HepG2 (cell line): ENCODE measurements at regions not wholly inside any gene's neighbourhood (a gene's known extent, or its start where the extent isn't known, plus 50 kb on each side); places are given as distances from the start of the nearest gene placed in this dataset.

Experiments used
- AHR ChIP-seq: IDR thresholded peaks from 2 replicates; pipeline ENCODE4 v1.6.1; 2018; ENCODE audit warnings: missing genetic modification reagents, missing compliant biosample characterization
- ATF7 ChIP-seq, 2 experiments: fragments of 450-650 bp in 1 of 2; sonication (generic) in 1 of 2; formaldehyde crosslinking in 1 of 2; IDR thresholded peaks; 2 replicates each; pipeline versions ENCODE4 v1.4.0 to v1.6.1; 2016 to 2020; ENCODE audit warnings: antibody characterized with exemption in 1 of 2, mild to moderate bottlenecking in 1 of 2, missing genetic modification reagents in 1 of 2
- CTCF ChIP-seq: sonication (generic); formaldehyde crosslinking; IDR thresholded peaks from 2 replicates; pipeline ENCODE4 v1.5.0; 2020; ENCODE audit warnings: mild to moderate bottlenecking, missing genetic modification reagents, moderate library complexity
- FOXK2 ChIP-seq: fragments of 450-650 bp; IDR thresholded peaks from 2 replicates; pipeline ENCODE4 v1.6.1; 2016
- FOXM1 ChIP-seq: sonication (generic); formaldehyde crosslinking; IDR thresholded peaks from 2 replicates; pipeline ENCODE4 v1.5.0; 2020; ENCODE audit warnings: missing genetic modification reagents
- NCOA5 ChIP-seq: sonication (generic); formaldehyde crosslinking; IDR thresholded peaks from 2 replicates; pipeline ENCODE4 v1.4.0; 2020; ENCODE audit warnings: missing genetic modification reagents
- POLR2AphosphoS5 ChIP-seq: IDR thresholded peaks from 2 replicates; pipeline ENCODE4 v1.6.1; 2012; ENCODE audit warnings: low read depth, low read length
- ZKSCAN1 ChIP-seq: fragments of 150-350 bp; IDR thresholded peaks from 2 replicates; pipeline ENCODE4 v1.6.1; 2014; ENCODE audit warnings: low read length
- ZNF17 ChIP-seq: sonication (generic); formaldehyde crosslinking; IDR thresholded peaks from 2 replicates; pipeline ENCODE4 v1.5.0; 2020; ENCODE audit warnings: mild to moderate bottlenecking, missing genetic modification reagents
- ZSCAN29 ChIP-seq: sonication (generic); formaldehyde crosslinking; conservative IDR thresholded peaks from 2 replicates; pipeline ENCODE4 v1.4.0; 2020; ENCODE audit warnings: mild to moderate bottlenecking, missing genetic modification reagents
- TF ChIP-seq, protein P1 (sequence below): sonication (generic); formaldehyde crosslinking; IDR thresholded peaks from 2 replicates; pipeline ENCODE4 v1.5.0; 2020; ENCODE audit warnings: mild to moderate bottlenecking, low read depth, missing genetic modification reagents, borderline replicate concordance

- TF ChIP-seq FOXM1 (CRISPR knock-in tag) (no peak), ZKSCAN1 (no peak), FOXK2 (no peak), ZNF17 (CRISPR knock-in tag) (no peak), AHR (CRISPR knock-in tag) (no peak), NCOA5 (CRISPR knock-in tag) (no peak), ZSCAN29 (CRISPR knock-in tag) (no peak), ATF7 (IDR thresholded peaks at IDR 0.05) (no peak), ATF7 (CRISPR knock-in tag; IDR thresholded peaks at IDR 0.05) (no peak), CTCF (CRISPR knock-in tag) (no peak), POLR2AphosphoS5 (no peak)
- TF ChIP-seq, protein P1, sequence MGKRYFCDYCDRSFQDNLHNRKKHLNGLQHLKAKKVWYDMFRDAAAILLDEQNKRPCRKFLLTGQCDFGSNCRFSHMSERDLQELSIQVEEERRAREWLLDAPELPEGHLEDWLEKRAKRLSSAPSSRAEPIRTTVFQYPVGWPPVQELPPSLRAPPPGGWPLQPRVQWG (CRISPR knock-in tag), result no peak
Measured at GRCh38 chr2:8575038-8575833, 106.6 kb upstream of the ID2 start.
